BLaER1 treated with 17β-estradiol and CSF1 and Interleukin-3, amounts not matched to agents 10 nM and 100 nM (cell line): ENCODE measurements at regions not wholly inside any gene's neighbourhood (a gene's known extent, or its start where the extent isn't known, plus 50 kb on each side); places are given as distances from the start of the nearest gene placed in this dataset.
A peak's percentile ranks its signal among the peaks of the same experiment; 100 is the strongest.

Source experiments
- H3K27ac ChIP-seq, 11 experiments: shearing (Covaris generic); formaldehyde crosslinking; 2 replicates each; pipeline ENCODE4 v1.8.1; 2022
- H3K27me3 ChIP-seq, 11 experiments: shearing (Covaris generic); formaldehyde crosslinking; 2 replicates each; pipeline ENCODE4 v1.8.1; 2022
- H3K36me3 ChIP-seq, 11 experiments: shearing (Covaris generic); formaldehyde crosslinking; 2 replicates each; pipeline ENCODE4 v1.8.1; 2022
- H3K4me1 ChIP-seq, 10 experiments: shearing (Covaris generic); formaldehyde crosslinking; 2 replicates each; pipeline ENCODE4 v1.8.1; 2022
- H3K4me2 ChIP-seq, 11 experiments: shearing (Covaris generic); formaldehyde crosslinking; 2 replicates each; pipeline ENCODE4 v1.8.1; 2022
- H3K4me3 ChIP-seq, 10 experiments: shearing (Covaris generic); formaldehyde crosslinking; 2 replicates each; pipeline ENCODE4 v1.8.1; 2022
- H3K9ac ChIP-seq, 11 experiments: shearing (Covaris generic); formaldehyde crosslinking; 2 replicates each; pipeline ENCODE4 v1.8.1; 2022
- H3K9me3 ChIP-seq, 11 experiments: shearing (Covaris generic); formaldehyde crosslinking; replicated peaks in 1 of 11; 2 replicates each; pipeline ENCODE4 v1.8.1; 2022
- H4K20me1 ChIP-seq, 11 experiments: shearing (Covaris generic); formaldehyde crosslinking; 2 replicates each; pipeline ENCODE4 v1.8.1; 2022
- Cebpa-rat ChIP-seq, 11 experiments: shearing (Covaris generic); IDR thresholded peaks; 2 replicates each; pipeline ENCODE4 v1.8.1; 2022

GRCh38 chr3:26960382-26960781 lies 337.8 kb downstream of the LRRC3B start:
- Histone ChIP-seq H3K36me3 (no peaks in the 10 kb centered on the region), H3K4me3 (no peak overlapping the region), H3K9me3 (peaks cover 0 to 29% (median 11%) of the 10 kb centered on the region in 11 experiments; a peak in 10 of 22 replicates), H3K9ac (no peak overlapping the region), H3K4me1 (no peaks in the 10 kb centered on the region), H4K20me1 (no peaks in the 10 kb centered on the region), H3K4me2 (no peak overlapping the region), H3K27me3 (no peaks in the 10 kb centered on the region), H3K27ac (no peak overlapping the region)
- no peak for TF ChIP-seq Cebpa-rat (IDR thresholded peaks at IDR 0.05)

GRCh38 chr3:26962492-26963360 lies 340.2 kb downstream of the LRRC3B start:
- no peaks in the 10 kb centered on the region for H3K36me3 ChIP-seq
- no peak overlapping the region for H3K27ac ChIP-seq
- no peaks in the 10 kb centered on the region; a peak in 1 of 20 replicates for H3K4me1 ChIP-seq
- no peak overlapping the region for H3K9ac ChIP-seq
- peaks cover 0 to 24% (median 11%) of the 10 kb centered on the region in 11 experiments; a peak in 10 of 22 replicates for H3K9me3 ChIP-seq
- no peak overlapping the region for H3K4me3 ChIP-seq
- H4K20me1 ChIP-seq = no peaks in the 10 kb centered on the region
- no peak for TF ChIP-seq Cebpa-rat (IDR thresholded peaks at IDR 0.05)
- no peaks in the 10 kb centered on the region for H3K27me3 ChIP-seq
- H3K4me2 ChIP-seq = no peak overlapping the region

- H3K27ac ChIP-seq = no peak overlapping the region
- no peaks in the 10 kb centered on the region; a peak in 1 of 20 replicates for H3K4me1 ChIP-seq
- no peak for TF ChIP-seq Cebpa-rat (IDR thresholded peaks at IDR 0.05)
- H3K9ac ChIP-seq = no peak overlapping the region
- no peaks in the 10 kb centered on the region for H4K20me1 ChIP-seq
- H3K9me3 ChIP-seq = peaks cover 0 to 18% (median 11%) of the 10 kb centered on the region in 11 experiments; a peak in 10 of 22 replicates
- H3K4me2 ChIP-seq = no peak overlapping the region
- no peak overlapping the region for H3K4me3 ChIP-seq
- no peaks in the 10 kb centered on the region for H3K27me3 ChIP-seq
- H3K36me3 ChIP-seq = no peaks in the 10 kb centered on the region
Observed at GRCh38 chr3:26963361-26963743, 340.8 kb downstream of the LRRC3B start.

GRCh38 chr3:26964313-26964712 lies 341.7 kb downstream of the LRRC3B start:
- TF ChIP-seq Cebpa-rat (IDR thresholded peaks at IDR 0.05) = no peak
- Histone ChIP-seq H3K27me3 (no peaks in the 10 kb centered on the region), H3K9me3 (peaks cover 0 to 11% (median 8%) of the 10 kb centered on the region in 11 experiments; a peak in 8 of 22 replicates), H3K4me2 (no peak overlapping the region), H3K4me3 (no peak overlapping the region), H3K9ac (no peak overlapping the region), H4K20me1 (no peaks in the 10 kb centered on the region), H3K4me1 (no peaks in the 10 kb centered on the region; a peak in 1 of 20 replicates), H3K36me3 (no peaks in the 10 kb centered on the region), H3K27ac (no peak overlapping the region)

GRCh38 chr3:26964836-26965235 lies 342.3 kb downstream of the LRRC3B start:
- H3K27ac ChIP-seq = no peak overlapping the region
- no peaks in the 10 kb centered on the region for H4K20me1 ChIP-seq
- H3K27me3 ChIP-seq = no peaks in the 10 kb centered on the region
- H3K4me1 ChIP-seq = no peaks in the 10 kb centered on the region; a peak in 1 of 20 replicates
- no peak overlapping the region for H3K4me2 ChIP-seq
- TF ChIP-seq Cebpa-rat (IDR thresholded peaks at IDR 0.05) = no peak
- no peak overlapping the region for H3K4me3 ChIP-seq
- no peaks in the 10 kb centered on the region for H3K36me3 ChIP-seq
- H3K9ac ChIP-seq = no peak overlapping the region
- peaks cover 0 to 8% (median 5%) of the 10 kb centered on the region in 11 experiments; a peak in 4 of 22 replicates for H3K9me3 ChIP-seq

GRCh38 chr3:26967501-26967900 lies 344.9 kb downstream of the LRRC3B start:
- Histone ChIP-seq H3K4me1 (no peaks in the 10 kb centered on the region; a peak in 1 of 20 replicates), H4K20me1 (no peaks in the 10 kb centered on the region), H3K27ac (no peak overlapping the region), H3K4me2 (no peak overlapping the region), H3K36me3 (no peaks in the 10 kb centered on the region), H3K4me3 (no peak overlapping the region), H3K27me3 (no peaks in the 10 kb centered on the region), H3K9me3 (peaks cover 0 to 8% (median 5%) of the 10 kb centered on the region in 11 experiments; a peak in 4 of 22 replicates), H3K9ac (no peak overlapping the region)
- no peak for TF ChIP-seq Cebpa-rat (IDR thresholded peaks at IDR 0.05)

- no peaks in the 10 kb centered on the region for H3K9me3 ChIP-seq
- H3K36me3 ChIP-seq = no peaks in the 10 kb centered on the region
- H3K9ac ChIP-seq = no peak overlapping the region
- H3K4me1 ChIP-seq = peaks cover 0 to 31% (median 20%) of the 10 kb centered on the region in 10 experiments; a peak in 14 of 20 replicates
- H3K27me3 ChIP-seq = no peaks in the 10 kb centered on the region
- no peak for TF ChIP-seq Cebpa-rat (IDR thresholded peaks at IDR 0.05)
- no peak overlapping the region for H3K4me3 ChIP-seq
- peak overlapping the region in 8 of 11 experiments; percentile 19 to 70 (median 46); a peak in 14 of 22 replicates for H3K4me2 ChIP-seq
- H4K20me1 ChIP-seq = no peaks in the 10 kb centered on the region
- no peak overlapping the region for H3K27ac ChIP-seq
Observed at GRCh38 chr3:26984416-26985390, 362.1 kb downstream of the LRRC3B start.

GRCh38 chr3:26989037-26989436 lies 366.5 kb downstream of the LRRC3B start:
- Histone ChIP-seq H3K9ac (no peak overlapping the region), H3K9me3 (0 out of 22 replicates have a peak, but pooled peaks cover 0 to under 1% (median 0%) of the 10 kb centered on the region in 11 experiments), H3K4me3 (no peak overlapping the region), H4K20me1 (no peaks in the 10 kb centered on the region), H3K4me2 (no peak overlapping the region), H3K27me3 (no peaks in the 10 kb centered on the region), H3K4me1 (peaks cover 0 to 14% (median 10%) of the 10 kb centered on the region in 10 experiments; a peak in 14 of 20 replicates), H3K36me3 (no peaks in the 10 kb centered on the region), H3K27ac (no peak overlapping the region)
- no peak for TF ChIP-seq Cebpa-rat (IDR thresholded peaks at IDR 0.05)

- Histone ChIP-seq H3K9me3 (peaks cover 0 to 11% (median 5%) of the 10 kb centered on the region in 11 experiments; a peak in 8 of 22 replicates), H3K36me3 (no peaks in the 10 kb centered on the region), H4K20me1 (no peaks in the 10 kb centered on the region), H3K4me3 (no peak overlapping the region), H3K9ac (no peak overlapping the region), H3K27me3 (no peaks in the 10 kb centered on the region), H3K27ac (no peak overlapping the region), H3K4me1 (peaks cover 0 to 3% (median 0%) of the 10 kb centered on the region in 10 experiments; a peak in 1 of 20 replicates), H3K4me2 (no peak overlapping the region)
- no peak for TF ChIP-seq Cebpa-rat (IDR thresholded peaks at IDR 0.05)
Observed at GRCh38 chr3:26997226-26997625, 372.0 kb downstream of the NEK10 start.
